Activated T-cell treated with anti-CD3 and anti-CD28 coated beads, Interleukin-2, amount 50 U/mL, for 4 hours (primary cell): ENCODE measurements at regions not wholly inside any gene's neighbourhood (a gene's known extent, or its start where the extent isn't known, plus 50 kb on each side); places are given as distances from the start of the nearest gene placed in this dataset.
"Not testable (repeated sequence)": the region's sequence is repeated elsewhere in the genome, so short reads cannot be mapped to it uniquely, and the experiment has no call there.

ENCODE experiments used
- ATAC-seq, 2 donors: fragments of 200-7000 bp; cut with Tn5 transposase; one replicate each; pipeline ENCODE4 v1.10.0; 2021
- DNase-seq: peaks from one replicate; pipeline ENCODE4 v3.0.0-alpha.2; 2020
- H3K27me3 Mint-ChIP-seq: one replicate; pipeline ENCODE4 v1.8.0; 2021; ENCODE audit warnings: low read depth, mixed read lengths
- H3K36me3 Mint-ChIP-seq: one replicate; pipeline ENCODE4 v1.8.0; 2022; ENCODE audit warnings: mixed read lengths; ENCODE audit not compliant: insufficient read depth
- H3K4me1 Mint-ChIP-seq: one replicate; pipeline ENCODE4 v1.8.0; 2021; ENCODE audit warnings: low read depth, mixed read lengths
- H3K4me3 Mint-ChIP-seq: one replicate; pipeline ENCODE4 v1.8.0; 2021; ENCODE audit warnings: mild to moderate bottlenecking, moderate library complexity, mixed read lengths
- H3K9me3 Mint-ChIP-seq: one replicate; pipeline ENCODE4 v1.8.0; 2021; ENCODE audit warnings: mixed read lengths

DNA sequence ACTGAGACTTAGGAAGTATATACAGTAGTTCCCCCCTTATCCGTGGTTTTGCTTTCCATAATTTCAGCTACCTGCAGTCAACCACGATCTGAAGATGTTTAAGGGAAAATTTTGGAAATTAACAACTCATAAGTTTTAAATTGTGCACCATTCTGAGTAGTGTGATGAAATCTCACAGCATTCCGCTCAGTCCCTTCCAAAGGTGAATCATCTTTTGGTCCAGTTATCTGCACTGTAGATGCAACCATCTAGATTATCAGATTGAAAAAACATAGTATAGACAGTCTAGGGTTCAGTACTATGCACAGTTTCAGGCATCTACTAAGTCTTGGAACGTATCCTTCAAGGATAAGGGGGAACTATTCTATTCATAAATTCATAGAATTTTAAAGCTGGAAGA lies 109.0 kb downstream of the ANXA3 start:
- ATAC-seq (no peak), DNase-seq (no peak)
- Mint-ChIP-seq H3K4me3 (no peak overlapping the region), H3K9me3 (no peaks in the 10 kb centered on the region), H3K27me3 (peaks cover 6% of the 10 kb centered on the region), H3K4me1 (peaks cover 41% of the 10 kb centered on the region), H3K36me3 (no peaks in the 10 kb centered on the region)

DNA sequence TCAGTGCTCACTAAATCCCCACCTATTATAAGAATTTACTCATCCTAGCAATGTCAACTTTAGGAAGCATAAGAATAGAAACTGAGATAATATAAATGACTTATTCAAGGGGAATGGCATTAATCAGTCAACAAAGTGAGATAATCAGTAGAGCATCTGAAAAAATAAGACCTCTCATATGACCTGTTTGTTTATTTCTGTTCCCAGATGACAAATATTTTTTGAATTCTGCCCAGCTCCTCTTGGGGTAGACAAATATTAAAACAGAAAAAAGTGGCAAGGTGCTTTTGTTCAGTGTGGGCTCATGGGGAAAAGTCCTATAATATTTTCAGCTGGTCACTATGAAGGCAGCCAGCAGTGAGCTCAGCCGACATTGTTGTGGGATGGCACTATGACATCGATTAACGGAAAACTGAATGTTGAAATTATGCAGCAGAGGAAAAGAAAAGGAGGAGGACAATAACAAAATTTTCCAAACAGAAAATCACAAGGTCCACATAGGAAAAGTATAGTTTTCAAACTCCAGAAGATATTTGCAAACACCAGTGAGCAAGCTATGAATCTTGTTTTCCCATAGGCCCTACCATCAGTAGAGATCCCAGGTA lies 109.6 kb downstream of the ANXA3 start:
- Mint-ChIP-seq H3K36me3 (no peaks in the 10 kb centered on the region), H3K27me3 (peaks cover 6% of the 10 kb centered on the region), H3K9me3 (no peaks in the 10 kb centered on the region), H3K4me1 (peaks cover 38% of the 10 kb centered on the region), H3K4me3 (no peak overlapping the region)
- no peak for DNase-seq
- ATAC-seq = no peak

DNA sequence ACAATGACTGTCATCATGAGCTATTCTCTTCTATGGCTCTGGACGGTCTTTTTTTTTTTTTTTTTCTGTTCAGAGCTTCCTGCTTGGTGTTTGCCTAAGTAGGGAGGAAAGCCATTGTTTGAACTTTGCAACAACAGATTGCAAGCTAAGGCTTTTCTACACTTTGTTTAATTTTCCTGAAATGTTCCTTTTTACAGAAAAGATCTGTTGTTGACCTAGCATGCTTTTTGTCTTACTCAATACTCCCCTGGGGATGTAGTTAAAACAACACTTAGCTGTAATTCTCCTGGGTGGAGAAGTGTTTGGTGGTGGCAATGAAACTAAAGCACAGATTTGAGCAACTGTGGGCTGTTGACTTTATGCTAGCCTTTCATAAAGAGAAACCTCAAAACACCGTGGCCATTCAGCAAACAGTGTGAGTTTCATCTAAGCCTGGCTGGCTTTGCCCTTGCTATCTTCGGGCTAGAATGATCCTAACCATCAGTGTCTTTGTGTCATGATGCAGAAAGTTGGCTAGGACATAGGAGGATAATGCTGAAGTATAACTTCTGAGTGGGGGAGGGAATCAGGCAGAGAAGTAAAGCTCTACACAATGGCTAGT lies 110.5 kb downstream of the ANXA3 start:
- no peak overlapping the region for H3K4me3 Mint-ChIP-seq
- peaks cover 36% of the 10 kb centered on the region for H3K4me1 Mint-ChIP-seq
- DNase-seq = no peak
- H3K9me3 Mint-ChIP-seq = no peaks in the 10 kb centered on the region
- peaks cover 6% of the 10 kb centered on the region for H3K27me3 Mint-ChIP-seq
- H3K36me3 Mint-ChIP-seq = no peaks in the 10 kb centered on the region
- ATAC-seq = no peak

GRCh38 chr4:78662658-78663057 lies 111.1 kb downstream of the ANXA3 start:
- DNase-seq = no peak
- Mint-ChIP-seq H3K36me3 (no peaks in the 10 kb centered on the region), H3K4me3 (no peak overlapping the region), H3K4me1 (peaks cover 33% of the 10 kb centered on the region), H3K27me3 (peaks cover 6% of the 10 kb centered on the region), H3K9me3 (no peaks in the 10 kb centered on the region)
- no peak for ATAC-seq

DNA sequence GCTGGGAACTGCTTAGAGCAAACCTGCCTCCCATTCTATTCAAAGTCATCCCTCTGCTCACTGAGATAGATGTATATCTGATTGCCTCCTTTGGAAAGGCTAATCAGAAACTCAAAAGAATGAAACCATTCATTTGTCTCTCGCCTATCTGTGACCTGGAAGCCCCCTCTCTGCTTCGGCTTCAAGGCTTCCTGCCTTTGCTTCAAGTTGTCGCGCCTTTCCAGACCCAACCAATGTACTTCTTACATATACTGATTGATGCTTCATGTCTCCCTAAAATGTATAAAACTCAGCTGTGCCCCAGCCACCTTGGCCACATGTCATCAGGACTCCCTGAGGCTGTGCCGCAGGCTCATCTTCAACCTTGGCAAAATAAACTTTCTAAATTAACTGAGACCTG lies 111.9 kb upstream of the BMP2K start:
- H3K36me3 Mint-ChIP-seq, ATAC-seq, DNase-seq, H3K4me3 Mint-ChIP-seq, H3K27me3 Mint-ChIP-seq, H3K9me3 Mint-ChIP-seq: not testable (repeated sequence)
- H3K4me1 Mint-ChIP-seq = peaks cover 23% of the 10 kb centered on the region

DNA sequence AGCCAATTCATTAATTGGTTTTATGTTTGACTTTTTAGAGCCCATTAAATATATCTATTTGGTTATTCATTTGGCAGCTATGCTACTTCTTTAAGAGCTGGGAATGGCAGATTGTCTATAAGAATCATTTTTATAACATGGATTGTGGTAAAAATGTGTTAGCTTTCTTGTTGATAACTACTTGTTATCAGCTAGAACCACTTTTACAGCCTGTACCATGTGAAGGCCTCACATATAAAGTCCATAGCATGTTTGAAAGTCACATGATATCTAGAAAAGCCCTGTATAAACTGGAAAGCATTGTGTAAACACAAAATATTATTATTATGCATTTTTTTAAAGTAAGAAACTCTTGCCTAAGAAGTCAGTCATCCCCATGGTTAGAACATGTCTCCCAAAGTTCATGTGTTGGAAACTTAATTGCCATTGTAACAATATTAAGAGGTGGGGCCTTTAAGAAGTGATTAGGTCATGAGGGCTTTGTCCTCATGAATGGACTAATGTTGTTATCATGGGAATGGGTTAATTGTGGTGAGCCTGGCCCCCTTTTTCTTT lies 110.9 kb upstream of the BMP2K start:
- H3K36me3 Mint-ChIP-seq = no peaks in the 10 kb centered on the region
- no peak overlapping the region for H3K4me3 Mint-ChIP-seq
- DNase-seq = no peak
- no peaks in the 10 kb centered on the region for H3K9me3 Mint-ChIP-seq
- H3K4me1 Mint-ChIP-seq = peaks cover 23% of the 10 kb centered on the region
- H3K27me3 Mint-ChIP-seq = peaks cover 6% of the 10 kb centered on the region
- no peak for ATAC-seq

- Mint-ChIP-seq H3K4me1 (peaks cover 16% of the 10 kb centered on the region), H3K36me3 (no peaks in the 10 kb centered on the region), H3K27me3 (peaks cover 6% of the 10 kb centered on the region), H3K4me3 (no peak overlapping the region), H3K9me3 (no peaks in the 10 kb centered on the region)
- no peak for DNase-seq
- no peak for ATAC-seq
Measured at GRCh38 chr4:78666830-78667258, 109.3 kb upstream of the BMP2K start.

DNA sequence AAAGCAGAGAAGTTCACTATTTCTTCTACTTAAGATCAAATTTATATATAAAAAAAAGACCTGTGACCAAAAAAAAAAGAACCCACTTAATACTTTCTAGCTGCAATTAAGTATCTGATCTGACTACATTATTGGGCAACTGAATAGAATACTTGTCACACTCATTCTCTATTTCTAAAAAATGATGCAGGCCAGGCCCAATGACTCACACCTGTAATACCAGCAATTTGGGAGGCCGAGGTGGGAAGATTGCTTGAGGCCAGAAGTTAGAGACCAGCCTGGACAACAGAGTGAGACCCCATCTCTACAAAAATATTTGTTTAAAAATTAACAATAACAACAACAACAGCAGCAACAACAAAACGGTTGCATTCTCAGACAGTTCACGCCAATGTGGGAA lies 108.8 kb upstream of the BMP2K start:
- no peaks in the 10 kb centered on the region for H3K36me3 Mint-ChIP-seq
- no peak for DNase-seq
- no peak for ATAC-seq
- H3K9me3 Mint-ChIP-seq = no peaks in the 10 kb centered on the region
- H3K4me1 Mint-ChIP-seq = peaks cover 12% of the 10 kb centered on the region
- H3K27me3 Mint-ChIP-seq = peaks cover 6% of the 10 kb centered on the region
- H3K4me3 Mint-ChIP-seq = no peak overlapping the region

GRCh38 chr4:78667764-78668163 lies 108.4 kb upstream of the BMP2K start:
- Mint-ChIP-seq H3K36me3 (no peaks in the 10 kb centered on the region), H3K9me3 (no peaks in the 10 kb centered on the region), H3K4me3 (no peak overlapping the region), H3K27me3 (peaks cover 6% of the 10 kb centered on the region), H3K4me1 (peaks cover 11% of the 10 kb centered on the region)
- no peak for DNase-seq
- ATAC-seq = no peak

- Mint-ChIP-seq H3K36me3 (no peaks in the 10 kb centered on the region), H3K4me3 (no peak overlapping the region), H3K9me3 (no peaks in the 10 kb centered on the region), H3K4me1 (peaks cover 11% of the 10 kb centered on the region), H3K27me3 (no peaks in the 10 kb centered on the region)
- DNase-seq (no peak), ATAC-seq (no peak)
Measured at GRCh38 chr4:78669453-78669852, 106.7 kb upstream of the BMP2K start.

GRCh38 chr4:78671903-78672815 lies 104.0 kb upstream of the BMP2K start:
- ATAC-seq = no peak
- Mint-ChIP-seq H3K4me1 (peaks cover 7% of the 10 kb centered on the region), H3K27me3 (peaks cover 3% of the 10 kb centered on the region)

DNA sequence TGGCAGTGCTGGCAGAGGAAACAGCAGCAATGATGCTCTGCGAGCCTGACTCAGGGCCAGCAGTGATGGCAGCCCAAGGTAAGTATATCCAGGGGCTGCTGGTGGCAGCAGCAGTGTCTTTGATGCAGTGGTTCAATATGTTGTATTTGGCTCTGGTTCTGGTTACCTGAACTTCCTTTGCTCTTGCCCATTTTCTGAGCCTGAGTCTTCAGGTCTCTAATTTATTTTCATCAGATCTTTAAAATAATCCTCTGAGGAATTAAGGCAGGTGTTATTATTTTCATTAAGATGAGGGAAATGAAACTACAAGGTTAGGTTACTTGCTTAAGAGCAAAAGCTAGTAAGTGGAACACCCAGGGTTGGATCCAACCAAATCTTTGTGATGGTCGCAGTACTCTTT lies 102.8 kb upstream of the BMP2K start:
- no peaks in the 10 kb centered on the region for H3K36me3 Mint-ChIP-seq
- no peak overlapping the region for H3K4me3 Mint-ChIP-seq
- no peaks in the 10 kb centered on the region for H3K4me1 Mint-ChIP-seq
- H3K9me3 Mint-ChIP-seq = peaks cover 4% of the 10 kb centered on the region
- DNase-seq = no peak
- ATAC-seq = no peak
- peaks cover 3% of the 10 kb centered on the region for H3K27me3 Mint-ChIP-seq

More at GRCh38 chr4:78671903-78672815, 104.0 kb upstream of the BMP2K start:
- no peak for DNase-seq
- Mint-ChIP-seq H3K4me3 (no peak overlapping the region), H3K36me3 (no peaks in the 10 kb centered on the region), H3K9me3 (peaks cover 4% of the 10 kb centered on the region)

DNA sequence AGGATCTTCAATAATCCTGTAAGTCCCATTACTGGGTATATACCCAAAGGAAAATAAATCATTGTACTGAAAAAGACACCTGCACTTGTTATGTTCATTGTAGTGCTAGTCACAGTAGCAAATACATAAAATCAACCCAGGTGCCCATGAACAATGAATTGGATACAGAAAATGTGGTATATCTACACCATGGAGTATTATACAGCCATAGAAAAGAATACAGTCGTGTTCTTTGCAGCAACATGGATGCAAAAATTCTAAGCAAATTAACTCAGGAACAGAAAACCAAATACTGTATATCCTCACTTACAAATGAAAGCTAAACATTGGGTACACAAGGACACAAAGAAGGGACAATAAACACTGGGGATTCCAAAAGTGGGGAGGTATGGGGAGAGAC lies 100.8 kb upstream of the BMP2K start:
- no peak for ATAC-seq
- Mint-ChIP-seq H3K36me3 (no peaks in the 10 kb centered on the region), H3K9me3 (peaks cover 4% of the 10 kb centered on the region), H3K4me1 (no peaks in the 10 kb centered on the region), H3K27me3 (peaks cover 3% of the 10 kb centered on the region), H3K4me3 (no peak overlapping the region)
- DNase-seq = no peak

DNA sequence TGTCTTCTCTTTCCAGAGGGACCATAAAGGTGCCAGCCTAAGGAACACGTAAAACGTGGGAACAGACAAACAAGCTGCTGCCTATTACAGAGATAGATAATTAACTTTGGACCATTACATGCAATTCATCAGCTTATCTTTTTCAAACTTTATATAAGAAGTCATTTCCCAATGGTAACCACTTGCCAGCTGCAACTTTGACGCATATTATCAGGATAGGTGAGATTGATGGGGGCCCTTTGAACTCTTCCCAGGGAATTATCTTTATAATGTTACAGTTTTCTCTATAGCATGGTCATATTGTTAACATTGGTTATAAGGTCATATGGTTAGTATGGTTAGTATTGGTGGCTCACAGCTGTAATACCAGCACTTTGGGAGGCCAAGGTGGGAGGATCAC lies 94.1 kb upstream of the BMP2K start:
- Mint-ChIP-seq H3K4me1 (no peaks in the 10 kb centered on the region), H3K4me3 (no peak overlapping the region), H3K27me3 (no peaks in the 10 kb centered on the region), H3K36me3 (no peaks in the 10 kb centered on the region), H3K9me3 (no peaks in the 10 kb centered on the region)
- DNase-seq (no peak), ATAC-seq (no peak)
